K562 (cell line): ENCODE measurements at regions not wholly inside any gene's neighbourhood (a gene's known extent, or its start where the extent isn't known, plus 50 kb on each side); places are given as distances from the start of the nearest gene placed in this dataset.

Experiments
- ATAC-seq: fragments of 200-7000 bp; cut with Tn5 transposase; 3 replicates; pipeline ENCODE4 v1.9.1; 2020; ENCODE audit warnings: moderate library complexity
- BruUV-seq: library from RNA; stranded (reverse); fragments of 400-500 nt; replicated peaks from 2 replicates; lab custom pipeline; 2021; lab: Mats Ljungman, UMichigan
- CTCF ChIA-PET: fragments of 300-600 bp; formaldehyde crosslinking; extraction: SDS; loops from one replicate; lab custom pipeline; 2021; ENCODE audit warnings: low intra/inter-chr PET ratio; lab: Yijun Ruan, JAX
- POLR2A ChIA-PET: fragments of 300-600, 350-650 bp; sonication (Branson Sonifier 250); formaldehyde crosslinking; extraction: SDS; loops from one replicate; lab custom pipeline; 2021; ENCODE audit warnings: antibody characterized with exemption, inconsistent platforms; lab: Yijun Ruan, JAX
- DNase-seq, 4 experiments: peaks; one replicate each; pipeline versions ENCODE4 v3.0.0 to v3.0.0-alpha.2; 2011 to 2018; ENCODE audit warnings: low spot score in 3 of 4, mixed read lengths in 3 of 4; ENCODE audit errors: extremely low read depth in 1 of 4
- FAIRE-seq: peaks from 2 replicates; lab custom pipeline; 2011; peaks lifted over from hg19 to GRCh38; lab: Jason Lieb, UNC
- H2AFZ ChIP-seq: 2 replicates; pipeline ENCODE4 v1.6.0; 2011; ENCODE audit warnings: low read depth, low read length, control low read depth, inconsistent platforms
- H3K27ac ChIP-seq: fragments of 200-600 bp; 3 replicates; pipeline ENCODE4 v1.8.0; 2011; ENCODE audit warnings: low read depth, mild to moderate bottlenecking, control low read depth, inconsistent platforms, low read length, moderate library complexity, mixed read lengths; ENCODE audit errors: extremely low read depth
- H3K27me3 ChIP-seq, 2 experiments: fragments of 300-600 bp in 1 of 2; 2 replicates in 1 of 2; 3 replicates in 1 of 2; pipeline versions ENCODE4 v1.6.0 to v1.8.0; 2011; ENCODE audit warnings: inconsistent platforms in 2 of 2, low read length in 2 of 2, mild to moderate bottlenecking in 1 of 2, mixed read lengths in 1 of 2, moderate library complexity in 1 of 2; ENCODE audit not compliant: control insufficient read depth in 2 of 2, insufficient read depth in 2 of 2
- H3K36me3 ChIP-seq: fragments of 300-600 bp; 3 replicates; pipeline ENCODE4 v1.8.0; 2011; ENCODE audit warnings: mild to moderate bottlenecking, low read length, inconsistent platforms; ENCODE audit not compliant: control insufficient read depth, insufficient read depth
- H3K4me1 ChIP-seq, 2 experiments: fragments of 200-600 bp in 1 of 2; replicated peaks in 1 of 2; 2 replicates in 1 of 2; 3 replicates in 1 of 2; pipeline versions ENCODE4 v1.5.1 to v1.8.0; 2011; ENCODE audit warnings: inconsistent platforms in 2 of 2, low read length in 2 of 2, mild to moderate bottlenecking in 1 of 2, mixed read lengths in 1 of 2, moderate library complexity in 1 of 2; ENCODE audit not compliant: control insufficient read depth in 2 of 2, insufficient read depth in 2 of 2
- H3K4me2 ChIP-seq: 2 replicates; pipeline ENCODE4 v1.6.1; 2011; ENCODE audit warnings: low read length, control low read depth, inconsistent platforms, mixed read lengths; ENCODE audit not compliant: insufficient read depth
- H3K4me3 ChIP-seq: fragments of 200-600 bp; sonication (generic), shearing (Covaris generic); 2 replicates; pipeline ENCODE4 v1.5.1; 2016; ENCODE audit warnings: control low read depth, inconsistent platforms
- H3K79me2 ChIP-seq: fragments of 200-600 bp; 3 replicates; pipeline ENCODE4 v1.8.0; 2011; ENCODE audit warnings: low read length, inconsistent platforms; ENCODE audit not compliant: control insufficient read depth, insufficient read depth
- H3K9ac ChIP-seq, 2 experiments: 2 replicates each; pipeline versions ENCODE4 v1.6.0 to v1.6.1; 2011; ENCODE audit warnings: low read depth in 2 of 2, low read length in 2 of 2, control low read depth in 1 of 2, inconsistent platforms in 1 of 2, mild to moderate bottlenecking in 1 of 2, mixed read lengths in 1 of 2; ENCODE audit not compliant: insufficient read depth in 1 of 2
- H3K9me1 ChIP-seq: one replicate; pipeline ENCODE4 v1.6.0; 2011; ENCODE audit warnings: inconsistent platforms, mild to moderate bottlenecking, low read length, moderate library complexity; ENCODE audit not compliant: control insufficient read depth, insufficient read depth
- H3K9me3 ChIP-seq: replicated peaks from 2 replicates; pipeline ENCODE4 v1.5.1; 2011; ENCODE audit warnings: low read depth, low read length, inconsistent platforms; ENCODE audit not compliant: control insufficient read depth, insufficient read depth
- H4K20me1 ChIP-seq: replicated peaks from 2 replicates; pipeline ENCODE4 v1.6.1; 2011; ENCODE audit warnings: low read length, inconsistent platforms, mixed read lengths; ENCODE audit not compliant: control insufficient read depth, insufficient read depth
- HMG20A ChIP-seq: fragments of 450-650 bp; formaldehyde crosslinking; conservative IDR thresholded peaks from 2 replicates; pipeline ENCODE4 v1.4.0; 2020; ENCODE audit warnings: mild to moderate bottlenecking, mixed read lengths
- JUND ChIP-seq, 2 experiments: IDR thresholded peaks; 2 replicates in 1 of 2; 3 replicates in 1 of 2; pipeline ENCODE4 v1.6.1; 2011; ENCODE audit warnings: borderline replicate concordance in 2 of 2, low read depth in 2 of 2, low read length in 2 of 2, improper control_type of control experiment in 1 of 2, missing biosample characterization in 1 of 2, missing genetic modification characterization in 1 of 2, missing genetic modification reagents in 1 of 2
- MCM3 ChIP-seq: fragments of 450-650 bp; IDR thresholded peaks from 2 replicates; pipeline ENCODE4 v1.6.1; 2016
- SMC3 ChIP-seq: conservative IDR thresholded peaks from 2 replicates; pipeline ENCODE4 v1.6.1; 2011; ENCODE audit warnings: low read depth, low read length, improper control_type of control experiment; ENCODE audit not compliant: insufficient read depth
- TEAD2 ChIP-seq: fragments of 450-650 bp; IDR thresholded peaks from 2 replicates; pipeline ENCODE4 v1.6.1; 2016; ENCODE audit warnings: missing genetic modification characterization, control low read depth, missing compliant biosample characterization
- ZNF12 ChIP-seq: sonication (generic); formaldehyde crosslinking; IDR thresholded peaks from 2 replicates; pipeline ENCODE4 v1.4.0; 2020; ENCODE audit warnings: mild to moderate bottlenecking, missing genetic modification reagents
- ZNF174 ChIP-seq: fragments of 250-450 bp; sonication (Bioruptor Pico); IDR thresholded peaks from 2 replicates; pipeline ENCODE4 v1.4.0; 2020; ENCODE audit warnings: mild to moderate bottlenecking
- WGBS: fragments of 100-300 bp; shearing (Covaris generic); methylation state at CpG from one replicate; pipeline ENCODE4 v1.1.6; 2016; ENCODE audit warnings: low coverage, mixed read lengths; ENCODE audit not compliant: insufficient coverage; ENCODE audit errors: missing lambda C conversion rate; 5-methylcytosine and 5-hydroxymethylcytosine counted together
- in situ Hi-C: fragments of 300-500 bp; cut with MboI; formaldehyde crosslinking; loops from 4 replicates; pipeline ENCODE4 v1.15.0; 2018; ENCODE audit warnings: inconsistent platforms, mixed read lengths
- intact Hi-C: fragments of 100-400 bp; cut with micrococcal nuclease; formaldehyde crosslinking; loops from 2 replicates; pipeline ENCODE4 v1.14.2; 2022
- TF ChIP-seq, protein P1 (sequence below): fragments of 250-450 bp; sonication (Bioruptor Pico); IDR thresholded peaks from 2 replicates; pipeline ENCODE4 v1.5.0; 2021; ENCODE audit warnings: mild to moderate bottlenecking, moderate library complexity

GRCh38 chr2:147614471-147614870 lies 230.4 kb upstream of the ACVR2A start:
- no peaks in the 10 kb centered on the region for H3K9me1 ChIP-seq
- DNase-seq: no peak
- H3K4me1 ChIP-seq: no peaks in the 10 kb centered on the region
- intact Hi-C loops: no loop called here
- H4K20me1 ChIP-seq: no peaks in the 10 kb centered on the region
- in situ Hi-C loops: no loop called here
- H3K79me2 ChIP-seq: no peaks in the 10 kb centered on the region
- CTCF ChIA-PET: no interaction called here
- no peak for FAIRE-seq
- H3K36me3 ChIP-seq: no peaks in the 10 kb centered on the region
- TF ChIP-seq ZNF174 (CRISPR knock-in tag) (no peak), MCM3 (no peak), HMG20A (CRISPR knock-in tag) (no peak), ZNF12 (no peak), JUND (IDR thresholded peaks at IDR 0.05; ENCODE audit: borderline replicate concordance, low read depth, low read length) (no peak), JUND (tag; IDR thresholded peaks at IDR 0.05; ENCODE audit: borderline replicate concordance, low read depth, low read length) (no peak), SMC3 (no peak), TEAD2 (no peak)
- TF ChIP-seq, protein P1, sequence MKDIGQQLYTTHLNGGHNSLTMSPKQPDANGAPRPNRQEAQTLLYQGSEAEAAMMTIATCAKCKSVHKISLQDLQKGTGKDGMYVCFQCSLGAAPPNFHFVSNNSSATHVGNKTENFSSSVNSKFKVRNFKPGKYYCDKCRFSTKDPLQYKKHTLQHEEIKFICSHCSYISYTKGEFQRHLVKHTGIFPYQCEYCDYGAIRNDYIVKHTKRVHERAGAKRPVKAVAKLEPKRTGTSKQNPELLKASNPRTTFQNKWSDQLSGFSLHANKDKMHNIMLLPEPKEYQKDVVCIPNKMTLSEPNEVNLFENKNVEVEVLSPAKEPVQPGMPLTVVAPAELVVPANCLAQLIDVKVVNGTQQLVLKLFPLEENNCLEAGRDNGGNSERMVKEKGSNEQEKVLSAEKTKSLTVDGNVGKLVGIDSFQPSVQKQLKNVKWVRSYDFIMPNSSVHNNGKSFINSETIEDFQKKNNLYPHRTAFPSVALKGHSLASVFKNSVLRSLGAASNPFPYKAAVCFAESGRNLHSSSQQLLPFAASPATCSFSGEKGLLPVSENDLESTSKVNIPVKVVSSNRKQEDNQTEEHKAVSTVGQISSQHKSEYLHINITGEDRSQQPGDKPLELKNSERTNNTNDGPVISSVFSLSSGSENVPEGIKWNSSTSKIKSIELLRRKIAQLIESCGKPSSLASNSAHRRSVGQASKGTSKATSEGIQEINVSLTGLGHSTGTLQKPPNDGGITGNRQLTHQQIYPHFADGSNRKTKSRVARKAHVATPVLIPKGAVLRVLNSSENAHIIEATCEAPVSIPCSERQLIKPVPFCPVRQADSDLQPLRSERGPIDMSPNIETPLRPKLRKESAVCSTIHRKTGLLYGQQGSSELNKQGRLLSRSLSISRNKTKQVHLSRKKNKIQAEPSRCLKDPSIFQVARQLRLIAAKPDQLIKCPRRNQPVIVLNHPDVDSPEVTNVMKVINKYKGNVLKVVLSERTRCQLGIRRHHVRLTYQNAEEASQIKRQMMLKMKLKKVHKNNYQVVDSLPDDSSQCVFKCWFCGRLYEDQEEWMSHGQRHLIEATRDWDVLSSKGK (CRISPR knock-in tag): no peak
- H3K9me3 ChIP-seq: no peaks in the 10 kb centered on the region
- no peak overlapping the region for H3K4me2 ChIP-seq
- H3K9ac ChIP-seq: no peak overlapping the region
- no peaks in the 10 kb centered on the region for H3K27me3 ChIP-seq
- 0% methylated on average over 2 of the region's 3 CpGs for WGBS
- no peak overlapping the region for H3K4me3 ChIP-seq
- BruUV-seq: no TSS peak
- no peak overlapping the region for H2AFZ ChIP-seq
- POLR2A ChIA-PET: no interaction called here
- no peak overlapping the region for H3K27ac ChIP-seq
- ATAC-seq: no peak
